Neural crest cell (in vitro differentiated cells): ENCODE measurements at regions not wholly inside any gene's neighbourhood (a gene's known extent, or its start where the extent isn't known, plus 50 kb on each side); places are given as distances from the start of the nearest gene placed in this dataset.

Source experiments
- DNase-seq: peaks from one replicate; pipeline ENCODE4 v3.0.0; 2021; ENCODE audit warnings: low read depth, mixed read lengths, low spot score
- H3K27ac Mint-ChIP-seq: one replicate; pipeline ENCODE4 v1.8.0; 2021; ENCODE audit warnings: mild to moderate bottlenecking, mixed read lengths; ENCODE audit not compliant: unreplicated experiment
- H3K27me3 Mint-ChIP-seq: 2 replicates; pipeline ENCODE4 v1.8.0; 2021; ENCODE audit warnings: low read depth, mild to moderate bottlenecking, mixed read lengths
- H3K36me3 Mint-ChIP-seq: 2 replicates; pipeline ENCODE4 v1.8.0; 2021; ENCODE audit warnings: low read depth, mild to moderate bottlenecking, mixed read lengths
- H3K4me1 Mint-ChIP-seq: 2 replicates; pipeline ENCODE4 v1.8.0; 2021; ENCODE audit warnings: mixed read lengths
- H3K4me3 Mint-ChIP-seq: one replicate; pipeline ENCODE4 v1.8.0; 2021; ENCODE audit warnings: mild to moderate bottlenecking, mixed read lengths
- H3K9me3 Mint-ChIP-seq: 2 replicates; pipeline ENCODE4 v1.8.0; 2021; ENCODE audit warnings: mixed read lengths
- CTCF ChIP-seq: fragments of 200-600 bp; sonication (generic); conservative IDR thresholded peaks from 2 replicates; pipeline ENCODE4 v1.5.0; 2021; ENCODE audit warnings: antibody characterized with exemption, mild to moderate bottlenecking

GRCh38 chr16:86762095-86762494 lies 183.7 kb downstream of the FOXL1 start:
- no peak for TF ChIP-seq CTCF
- H3K9me3 Mint-ChIP-seq, result peaks cover under 1% of the 10 kb centered on the region
- no peak for DNase-seq
- H3K36me3 Mint-ChIP-seq, result no peaks in the 10 kb centered on the region
- no peak overlapping the region for H3K27ac Mint-ChIP-seq
- H3K4me1 Mint-ChIP-seq, result peaks cover 4% of the 10 kb centered on the region
- peaks cover 57% of the 10 kb centered on the region for H3K27me3 Mint-ChIP-seq
- H3K4me3 Mint-ChIP-seq, result no peak overlapping the region

GRCh38 chr16:86763819-86764218 lies 185.5 kb downstream of the FOXL1 start:
- H3K9me3 Mint-ChIP-seq, result peaks cover 3% of the 10 kb centered on the region
- no peak for TF ChIP-seq CTCF
- no peak overlapping the region for H3K4me3 Mint-ChIP-seq
- H3K27ac Mint-ChIP-seq, result no peak overlapping the region
- H3K36me3 Mint-ChIP-seq, result no peaks in the 10 kb centered on the region
- peaks cover 64% of the 10 kb centered on the region for H3K27me3 Mint-ChIP-seq
- DNase-seq, result no peak
- H3K4me1 Mint-ChIP-seq, result peaks cover 10% of the 10 kb centered on the region

GRCh38 chr16:86764551-86764950 lies 186.2 kb downstream of the FOXL1 start:
- H3K36me3 Mint-ChIP-seq, result no peaks in the 10 kb centered on the region
- H3K27me3 Mint-ChIP-seq, result peaks cover 66% of the 10 kb centered on the region
- H3K9me3 Mint-ChIP-seq, result peaks cover 3% of the 10 kb centered on the region
- H3K4me3 Mint-ChIP-seq, result no peak overlapping the region
- DNase-seq, result no peak
- no peak overlapping the region for H3K27ac Mint-ChIP-seq
- H3K4me1 Mint-ChIP-seq, result peaks cover 11% of the 10 kb centered on the region
- TF ChIP-seq CTCF, result no peak

GRCh38 chr16:86765389-86766026 lies 187.2 kb downstream of the FOXL1 start:
- H3K27ac Mint-ChIP-seq, result no peak overlapping the region
- H3K4me3 Mint-ChIP-seq, result no peak overlapping the region
- H3K27me3 Mint-ChIP-seq, result peaks cover 67% of the 10 kb centered on the region
- no peaks in the 10 kb centered on the region for H3K36me3 Mint-ChIP-seq
- peaks cover 11% of the 10 kb centered on the region for H3K4me1 Mint-ChIP-seq
- no peak for DNase-seq
- no peak for TF ChIP-seq CTCF
- peaks cover 3% of the 10 kb centered on the region for H3K9me3 Mint-ChIP-seq

GRCh38 chr16:86766700-86767099 lies 188.4 kb downstream of the FOXL1 start:
- DNase-seq, result no peak
- H3K9me3 Mint-ChIP-seq, result peaks cover 6% of the 10 kb centered on the region
- TF ChIP-seq CTCF, result no peak
- H3K4me3 Mint-ChIP-seq, result no peak overlapping the region
- H3K27me3 Mint-ChIP-seq, result peaks cover 63% of the 10 kb centered on the region
- H3K27ac Mint-ChIP-seq, result no peak overlapping the region
- no peaks in the 10 kb centered on the region for H3K36me3 Mint-ChIP-seq
- H3K4me1 Mint-ChIP-seq, result peaks cover 11% of the 10 kb centered on the region
